ENCODE measurements at regions not wholly inside any gene's neighbourhood (a gene's known extent, or its start where the extent isn't known, plus 50 kb on each side); places are given as distances from the start of the nearest gene placed in this dataset.

- no peak for TF ChIP-seq CTCF (conservative IDR thresholded peaks at IDR 0.05; ENCODE audit: low read length)
- TF ChIP-seq EZH2phosphoT487 (IDR thresholded peaks at IDR 0.05; ENCODE audit: borderline replicate concordance), result no peak
Observed at GRCh38 chr6:134675110-134676054, 274.5 kb downstream of the ALDH8A1 start.

Data from Loucy (cell line).